ENCODE measurements at regions not wholly inside any gene's neighbourhood (a gene's known extent, or its start where the extent isn't known, plus 50 kb on each side); places are given as distances from the start of the nearest gene placed in this dataset.

GRCh38 chr4:60799214-60799613, 400.9 kb upstream of the ADGRL3 start:
- Mint-ChIP-seq H3K4me1 (no peaks in the 10 kb centered on the region), H3K9me3 (no peaks in the 10 kb centered on the region), H3K27ac (no peak overlapping the region), H3K27me3 (ENCODE audit: low read depth) (no peaks in the 10 kb centered on the region), H3K36me3 (ENCODE audit: insufficient read depth in 1 of 3, low read depth in 3 of 3) (no peaks in the 10 kb centered on the region), H3K4me3 (no peak overlapping the region)
- Histone ChIP-seq H2BK12ac (ENCODE audit: insufficient read length, low read depth, low read length) (no peak overlapping the region), H3K14ac (ENCODE audit: insufficient read depth, low read length) (no peak overlapping the region), H3K9ac (ENCODE audit: extremely low read depth, insufficient read length, low read length) (no peak overlapping the region), H3K9me3 (ENCODE audit: control insufficient read depth, low read depth, low read length) (no peaks in the 10 kb centered on the region), H3K27ac (ENCODE audit: insufficient read length, low read depth, low read length) (no peak overlapping the region), H3K4ac (ENCODE audit: low read depth, low read length) (no peak overlapping the region), H2BK5ac (ENCODE audit: insufficient read length, low read length) (no peak overlapping the region), H3K18ac (ENCODE audit: insufficient read length, low read depth, low read length) (no peak overlapping the region), H2AFZ (ENCODE audit: low read length) (no peak overlapping the region), H2AK5ac (ENCODE audit: insufficient read length, low read length) (no peak overlapping the region), H3K4me2 (ENCODE audit: insufficient read depth, insufficient read length, low read length) (no peak overlapping the region), H3K56ac (ENCODE audit: insufficient read length, low read depth, low read length) (no peak overlapping the region), H3K27me3 (ENCODE audit: insufficient read depth, low read length) (no peaks in the 10 kb centered on the region), H3T11ph (ENCODE audit: low read length) (no peak overlapping the region), H4K20me1 (ENCODE audit: control insufficient read depth, insufficient read depth, insufficient read length) (no peaks in the 10 kb centered on the region), H3K23ac (ENCODE audit: insufficient read length, low read depth, low read length) (no peak overlapping the region), H3K79me1 (ENCODE audit: insufficient read depth, low read depth, low read length, poor library complexity, severe bottlenecking) (no peaks in the 10 kb centered on the region), H4K5ac (ENCODE audit: insufficient read length, low read depth, low read length) (no peak overlapping the region), H2BK20ac (ENCODE audit: low read depth, low read length, poor library complexity, severe bottlenecking) (no peak overlapping the region), H2BK120ac (ENCODE audit: low read depth, low read length, poor library complexity, severe bottlenecking) (no peak overlapping the region), H4K8ac (replicated peaks; ENCODE audit: insufficient read length, low read depth, low read length) (no peak overlapping the region), H4K91ac (ENCODE audit: insufficient read length, low read depth, low read length) (no peak overlapping the region), H2BK15ac (ENCODE audit: low read depth, low read length) (no peak overlapping the region), H3K79me2 (ENCODE audit: insufficient read depth, low read length) (no peaks in the 10 kb centered on the region), H3K4me1 (ENCODE audit: insufficient read depth, low read length) (no peaks in the 10 kb centered on the region), H3K23me2 (ENCODE audit: insufficient read length, low read depth, low read length, poor library complexity, severe bottlenecking) (no peaks in the 10 kb centered on the region)
- DNase-seq = no peak
- WGBS (ENCODE audit: extremely low coverage, insufficient read length, low lambda C conversion rate) = no CpG with 5 or more reads among the region's 4 CpGs
- TF ChIP-seq, protein P1, sequence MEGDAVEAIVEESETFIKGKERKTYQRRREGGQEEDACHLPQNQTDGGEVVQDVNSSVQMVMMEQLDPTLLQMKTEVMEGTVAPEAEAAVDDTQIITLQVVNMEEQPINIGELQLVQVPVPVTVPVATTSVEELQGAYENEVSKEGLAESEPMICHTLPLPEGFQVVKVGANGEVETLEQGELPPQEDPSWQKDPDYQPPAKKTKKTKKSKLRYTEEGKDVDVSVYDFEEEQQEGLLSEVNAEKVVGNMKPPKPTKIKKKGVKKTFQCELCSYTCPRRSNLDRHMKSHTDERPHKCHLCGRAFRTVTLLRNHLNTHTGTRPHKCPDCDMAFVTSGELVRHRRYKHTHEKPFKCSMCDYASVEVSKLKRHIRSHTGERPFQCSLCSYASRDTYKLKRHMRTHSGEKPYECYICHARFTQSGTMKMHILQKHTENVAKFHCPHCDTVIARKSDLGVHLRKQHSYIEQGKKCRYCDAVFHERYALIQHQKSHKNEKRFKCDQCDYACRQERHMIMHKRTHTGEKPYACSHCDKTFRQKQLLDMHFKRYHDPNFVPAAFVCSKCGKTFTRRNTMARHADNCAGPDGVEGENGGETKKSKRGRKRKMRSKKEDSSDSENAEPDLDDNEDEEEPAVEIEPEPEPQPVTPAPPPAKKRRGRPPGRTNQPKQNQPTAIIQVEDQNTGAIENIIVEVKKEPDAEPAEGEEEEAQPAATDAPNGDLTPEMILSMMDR (conservative IDR thresholded peaks at IDR 0.05) = no peak

Data from H9 (cell line).